ENCODE measurements at regions not wholly inside any gene's neighbourhood (a gene's known extent, or its start where the extent isn't known, plus 50 kb on each side); places are given as distances from the start of the nearest gene placed in this dataset.
A peak's percentile ranks its signal among the peaks of the same experiment; 100 is the strongest.

DNA sequence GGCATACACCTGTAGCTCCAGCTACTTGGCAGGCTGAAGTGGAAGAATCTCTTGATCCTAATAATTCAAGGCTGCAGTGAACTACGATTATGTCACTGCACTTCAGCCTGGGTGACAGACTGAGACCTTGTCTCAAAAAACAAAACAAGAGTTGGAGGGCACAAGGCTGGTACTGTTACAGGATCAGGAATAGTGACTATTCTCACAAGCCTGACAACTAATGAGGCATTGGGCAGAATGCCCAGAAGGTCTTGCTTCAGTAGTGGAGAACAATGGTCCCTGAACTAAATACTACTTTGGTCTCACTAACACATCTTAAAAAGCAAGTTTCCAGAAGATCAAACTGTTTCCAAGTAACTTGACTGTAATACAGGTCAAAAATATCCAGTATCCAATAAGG, 182.9 kb upstream of the RFX3 start:
- no peak for FAIRE-seq
- Histone ChIP-seq H4K20me1 (ENCODE audit: insufficient read depth, low read length) (no peaks in the 10 kb centered on the region), H3K9me3 (ENCODE audit: insufficient read depth, low read depth, low read length) (no peaks in the 10 kb centered on the region), H2AFZ (ENCODE audit: low read depth, low read length) (no peak overlapping the region), H3K79me2 (ENCODE audit: insufficient read depth, low read length) (no peaks in the 10 kb centered on the region), H3K9ac (ENCODE audit: low read length) (no peak overlapping the region), H3K27ac (ENCODE audit: low read depth, low read length) (no peak overlapping the region), H3K4me1 (ENCODE audit: insufficient read depth, low read length) (no peaks in the 10 kb centered on the region), H3K4me3 (ENCODE audit: insufficient read depth, low read depth, low read length) (no peak overlapping the region), H3K36me3 (ENCODE audit: insufficient read depth, low read length) (no peaks in the 10 kb centered on the region), H3K27me3 (ENCODE audit: insufficient read depth, low read length) (peaks cover 4% of the 10 kb centered on the region), H3K4me2 (ENCODE audit: low read length) (no peak overlapping the region)
- no peaks in the 10 kb centered on the region for H3K36me3 Mint-ChIP-seq (ENCODE audit: low read depth, unreplicated experiment)
- H3K9me3 Mint-ChIP-seq (ENCODE audit: unreplicated experiment), result no peaks in the 10 kb centered on the region
- peak; percentile 30 for DNase-seq (ENCODE audit: low read depth)
- no peaks in the 10 kb centered on the region for H3K4me1 Mint-ChIP-seq (ENCODE audit: low read depth, unreplicated experiment)
- TF ChIP-seq EZH2 (IDR thresholded peaks at IDR 0.05; ENCODE audit: insufficient read depth, low read length), result no peak
- TF ChIP-seq, protein P1, sequence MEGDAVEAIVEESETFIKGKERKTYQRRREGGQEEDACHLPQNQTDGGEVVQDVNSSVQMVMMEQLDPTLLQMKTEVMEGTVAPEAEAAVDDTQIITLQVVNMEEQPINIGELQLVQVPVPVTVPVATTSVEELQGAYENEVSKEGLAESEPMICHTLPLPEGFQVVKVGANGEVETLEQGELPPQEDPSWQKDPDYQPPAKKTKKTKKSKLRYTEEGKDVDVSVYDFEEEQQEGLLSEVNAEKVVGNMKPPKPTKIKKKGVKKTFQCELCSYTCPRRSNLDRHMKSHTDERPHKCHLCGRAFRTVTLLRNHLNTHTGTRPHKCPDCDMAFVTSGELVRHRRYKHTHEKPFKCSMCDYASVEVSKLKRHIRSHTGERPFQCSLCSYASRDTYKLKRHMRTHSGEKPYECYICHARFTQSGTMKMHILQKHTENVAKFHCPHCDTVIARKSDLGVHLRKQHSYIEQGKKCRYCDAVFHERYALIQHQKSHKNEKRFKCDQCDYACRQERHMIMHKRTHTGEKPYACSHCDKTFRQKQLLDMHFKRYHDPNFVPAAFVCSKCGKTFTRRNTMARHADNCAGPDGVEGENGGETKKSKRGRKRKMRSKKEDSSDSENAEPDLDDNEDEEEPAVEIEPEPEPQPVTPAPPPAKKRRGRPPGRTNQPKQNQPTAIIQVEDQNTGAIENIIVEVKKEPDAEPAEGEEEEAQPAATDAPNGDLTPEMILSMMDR (IDR thresholded peaks at IDR 0.05; ENCODE audit: insufficient read depth, low read depth, low read length), result no peak
- no peak overlapping the region for H3K4me3 Mint-ChIP-seq (ENCODE audit: unreplicated experiment)
- no peak overlapping the region for H3K27ac Mint-ChIP-seq (ENCODE audit: unreplicated experiment)
- peaks cover under 1% of the 10 kb centered on the region for H3K27me3 Mint-ChIP-seq (ENCODE audit: low read depth, unreplicated experiment)

DNA sequence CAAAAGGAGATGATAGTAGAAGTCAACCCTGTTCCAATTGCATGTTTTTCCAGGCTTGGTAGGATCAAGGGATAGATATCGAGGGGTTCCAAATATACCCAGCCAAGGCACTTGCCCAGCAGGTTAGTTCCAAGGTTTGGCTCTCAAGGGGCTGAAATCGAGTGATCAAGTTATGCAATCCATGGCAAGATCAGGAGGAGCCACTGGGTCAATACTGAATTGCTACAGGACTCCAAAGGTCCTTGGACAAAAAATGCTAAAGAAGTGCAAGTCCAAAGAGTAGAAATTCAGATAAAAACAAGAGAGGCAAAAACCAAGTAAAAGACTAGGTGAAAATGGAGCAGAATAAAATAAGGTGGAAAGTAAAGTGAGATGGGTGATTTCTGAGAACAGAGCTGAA, 179.1 kb upstream of the RFX3 start:
- Histone ChIP-seq H3K36me3 (ENCODE audit: insufficient read depth, low read length) (no peaks in the 10 kb centered on the region), H3K27ac (ENCODE audit: low read depth, low read length) (no peak overlapping the region), H3K9ac (ENCODE audit: low read length) (no peak overlapping the region), H3K79me2 (ENCODE audit: insufficient read depth, low read length) (no peaks in the 10 kb centered on the region), H3K27me3 (ENCODE audit: insufficient read depth, low read length) (peaks cover 4% of the 10 kb centered on the region), H4K20me1 (ENCODE audit: insufficient read depth, low read length) (no peaks in the 10 kb centered on the region), H3K9me3 (ENCODE audit: insufficient read depth, low read depth, low read length) (no peaks in the 10 kb centered on the region), H3K4me2 (ENCODE audit: low read length) (no peak overlapping the region), H2AFZ (ENCODE audit: low read depth, low read length) (no peak overlapping the region), H3K4me1 (ENCODE audit: insufficient read depth, low read length) (no peaks in the 10 kb centered on the region), H3K4me3 (ENCODE audit: insufficient read depth, low read depth, low read length) (no peak overlapping the region)
- TF ChIP-seq, protein P1 (IDR thresholded peaks at IDR 0.05; ENCODE audit: insufficient read depth, low read depth, low read length), result no peak
- TF ChIP-seq EZH2 (IDR thresholded peaks at IDR 0.05; ENCODE audit: insufficient read depth, low read length), result no peak
- Mint-ChIP-seq H3K27ac (ENCODE audit: unreplicated experiment) (no peak overlapping the region), H3K27me3 (ENCODE audit: low read depth, unreplicated experiment) (peaks cover 4% of the 10 kb centered on the region), H3K36me3 (ENCODE audit: low read depth, unreplicated experiment) (no peaks in the 10 kb centered on the region), H3K9me3 (ENCODE audit: unreplicated experiment) (peaks cover 2% of the 10 kb centered on the region), H3K4me3 (ENCODE audit: unreplicated experiment) (no peak overlapping the region), H3K4me1 (ENCODE audit: low read depth, unreplicated experiment) (no peaks in the 10 kb centered on the region)
- DNase-seq (ENCODE audit: low read depth), result no peak
- FAIRE-seq, result no peak

DNA sequence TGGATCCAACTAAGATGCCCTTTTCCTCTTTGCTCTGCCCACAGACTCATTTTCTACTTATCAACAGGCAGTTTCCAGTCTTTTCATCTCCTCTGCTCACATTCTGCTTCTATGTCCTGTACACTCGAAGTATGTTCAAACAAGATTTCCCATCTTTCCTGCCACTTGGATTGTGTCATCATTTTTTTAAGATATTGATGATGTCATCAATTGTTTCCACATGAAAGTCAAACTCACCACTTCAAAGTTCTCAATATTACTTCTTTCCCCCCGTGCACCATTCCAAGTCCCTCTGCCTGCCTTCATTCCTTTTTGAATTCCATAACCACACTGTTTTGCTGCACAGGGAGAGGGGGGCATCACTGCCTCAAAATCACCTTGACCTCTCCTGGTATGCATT, 175.0 kb upstream of the RFX3 start:
- DNase-seq (ENCODE audit: low read depth) (no peak), FAIRE-seq (no peak)
- Mint-ChIP-seq H3K36me3 (ENCODE audit: low read depth, unreplicated experiment) (no peaks in the 10 kb centered on the region), H3K9me3 (ENCODE audit: unreplicated experiment) (peaks cover 2% of the 10 kb centered on the region), H3K27ac (ENCODE audit: unreplicated experiment) (no peak overlapping the region), H3K4me3 (ENCODE audit: unreplicated experiment) (no peak overlapping the region), H3K4me1 (ENCODE audit: low read depth, unreplicated experiment) (no peaks in the 10 kb centered on the region), H3K27me3 (ENCODE audit: low read depth, unreplicated experiment) (peaks cover 4% of the 10 kb centered on the region)
- no peaks in the 10 kb centered on the region for H3K79me2 ChIP-seq (ENCODE audit: insufficient read depth, low read length)
- H3K4me1 ChIP-seq (ENCODE audit: insufficient read depth, low read length), result no peaks in the 10 kb centered on the region
- H3K36me3 ChIP-seq (ENCODE audit: insufficient read depth, low read length), result no peaks in the 10 kb centered on the region
- H2AFZ ChIP-seq (ENCODE audit: low read depth, low read length), result no peak overlapping the region
- TF ChIP-seq, protein P1 (IDR thresholded peaks at IDR 0.05; ENCODE audit: insufficient read depth, low read depth, low read length), result no peak
- no peak for TF ChIP-seq EZH2 (IDR thresholded peaks at IDR 0.05; ENCODE audit: insufficient read depth, low read length)
- no peak overlapping the region for H3K4me3 ChIP-seq (ENCODE audit: insufficient read depth, low read depth, low read length)
- no peak overlapping the region for H3K9ac ChIP-seq (ENCODE audit: low read length)
- no peak overlapping the region for H3K4me2 ChIP-seq (ENCODE audit: low read length)
- no peaks in the 10 kb centered on the region for H4K20me1 ChIP-seq (ENCODE audit: insufficient read depth, low read length)
- peaks cover 4% of the 10 kb centered on the region for H3K27me3 ChIP-seq (ENCODE audit: insufficient read depth, low read length)
- no peak overlapping the region for H3K27ac ChIP-seq (ENCODE audit: low read depth, low read length)
- no peaks in the 10 kb centered on the region for H3K9me3 ChIP-seq (ENCODE audit: insufficient read depth, low read depth, low read length)

Measured in astrocyte (in vitro differentiated cells and primary cell).